Esophagus squamous epithelium (tissue), 5 donors: ENCODE measurements at regions not wholly inside any gene's neighbourhood (a gene's known extent, or its start where the extent isn't known, plus 50 kb on each side); places are given as distances from the start of the nearest gene placed in this dataset.

ENCODE experiments used
- DNase-seq: peaks from one replicate; lab custom pipeline; 2025; lab: John Stamatoyannopoulos, UW
- H3K27ac ChIP-seq, 4 donors: fragments of 200-600 bp; sonication (generic); one replicate each; pipeline ENCODE4 v1.5.1; 2016 to 2019; ENCODE audit warnings: mild to moderate bottlenecking in 1 of 4
- H3K27me3 ChIP-seq, 4 donors: fragments of 200-600 bp; sonication (generic); 1 replicate in 3 of 4; 2 replicates in 1 of 4; pipeline versions ENCODE4 v1.5.1 to v1.6.0; 2017 to 2021; ENCODE audit warnings: antibody characterized with exemption in 1 of 4
- H3K36me3 ChIP-seq, 3 donors: fragments of 200-600 bp; sonication (generic); one replicate each; pipeline ENCODE4 v1.5.1; 2016 to 2019
- H3K4me1 ChIP-seq, 3 donors: fragments of 200-600 bp; sonication (generic); one replicate each; pipeline ENCODE4 v1.5.1; 2017 to 2019
- H3K4me3 ChIP-seq, 4 donors: fragments of 200-600 bp; sonication (generic); 1 replicate in 3 of 4; 2 replicates in 1 of 4; pipeline ENCODE4 v1.5.1; 2016 to 2019; ENCODE audit warnings: mild to moderate bottlenecking in 2 of 4, moderate library complexity in 1 of 4
- H3K9me3 ChIP-seq, 3 donors: fragments of 200-600 bp; sonication (generic); one replicate each; pipeline ENCODE4 v1.5.1; 2016 to 2019
- POLR2A ChIP-seq, 4 donors: fragments of 450-650 bp; IDR thresholded peaks; one replicate each; pipeline ENCODE4 v1.6.1; 2017; ENCODE audit warnings: antibody characterized with exemption in 4 of 4, mild to moderate bottlenecking in 4 of 4, moderate library complexity in 3 of 4
- WGBS, 2 donors: methylation state at CpG; one replicate each; pipeline ENCODE4 v1.1.5; 2018; 5-methylcytosine and 5-hydroxymethylcytosine counted together
- intact Hi-C: fragments of 100-400 bp; cut with DNase I; formaldehyde crosslinking; loops from one replicate; pipeline ENCODE4 v1.15.0; 2022
- TF ChIP-seq, protein P1 (sequence below), 6 experiments: fragments of 450-650 bp in 4 of 6; fragments of 200-600 bp in 2 of 6; sonication (generic) in 2 of 6; IDR thresholded peaks; one replicate each; pipeline ENCODE4 v1.5.1; 2016 to 2019; ENCODE audit warnings: antibody characterized with exemption in 6 of 6, mild to moderate bottlenecking in 4 of 6, moderate library complexity in 4 of 6
- donor health status: DM: yes; HTN: yes; CAD: no.

DNA sequence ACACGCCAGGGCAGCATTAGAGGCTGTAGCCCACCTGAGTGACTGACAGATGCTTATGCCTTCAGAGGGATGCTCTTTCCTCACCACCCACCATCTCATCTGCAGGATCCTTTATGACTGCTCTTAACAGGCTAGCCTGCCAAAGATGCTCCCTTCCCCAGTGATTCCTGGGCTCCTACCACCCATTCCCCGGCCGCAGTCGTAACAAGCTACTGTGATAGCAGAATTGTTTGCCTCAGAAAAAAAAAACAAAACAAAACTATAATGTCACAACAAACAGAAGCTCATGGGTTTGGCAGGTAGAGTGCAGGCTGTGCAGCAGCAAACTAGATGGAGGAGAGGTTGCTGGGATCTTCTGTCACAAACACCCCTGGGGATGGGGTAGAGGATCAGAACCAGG is 343.9 kb upstream of the ZMIZ1 start:
- no peak for DNase-seq
- H3K27ac ChIP-seq: no peak overlapping the region
- H3K27me3 ChIP-seq: peaks cover 0 to 34% (median 0%) of the 10 kb centered on the region in 4 donors
- no peak for TF ChIP-seq POLR2A (IDR thresholded peaks at IDR 0.05)
- TF ChIP-seq, protein P1, sequence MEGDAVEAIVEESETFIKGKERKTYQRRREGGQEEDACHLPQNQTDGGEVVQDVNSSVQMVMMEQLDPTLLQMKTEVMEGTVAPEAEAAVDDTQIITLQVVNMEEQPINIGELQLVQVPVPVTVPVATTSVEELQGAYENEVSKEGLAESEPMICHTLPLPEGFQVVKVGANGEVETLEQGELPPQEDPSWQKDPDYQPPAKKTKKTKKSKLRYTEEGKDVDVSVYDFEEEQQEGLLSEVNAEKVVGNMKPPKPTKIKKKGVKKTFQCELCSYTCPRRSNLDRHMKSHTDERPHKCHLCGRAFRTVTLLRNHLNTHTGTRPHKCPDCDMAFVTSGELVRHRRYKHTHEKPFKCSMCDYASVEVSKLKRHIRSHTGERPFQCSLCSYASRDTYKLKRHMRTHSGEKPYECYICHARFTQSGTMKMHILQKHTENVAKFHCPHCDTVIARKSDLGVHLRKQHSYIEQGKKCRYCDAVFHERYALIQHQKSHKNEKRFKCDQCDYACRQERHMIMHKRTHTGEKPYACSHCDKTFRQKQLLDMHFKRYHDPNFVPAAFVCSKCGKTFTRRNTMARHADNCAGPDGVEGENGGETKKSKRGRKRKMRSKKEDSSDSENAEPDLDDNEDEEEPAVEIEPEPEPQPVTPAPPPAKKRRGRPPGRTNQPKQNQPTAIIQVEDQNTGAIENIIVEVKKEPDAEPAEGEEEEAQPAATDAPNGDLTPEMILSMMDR (IDR thresholded peaks at IDR 0.05): no peak
- H3K9me3 ChIP-seq: no peaks in the 10 kb centered on the region
- no peaks in the 10 kb centered on the region for H3K4me1 ChIP-seq
- intact Hi-C loops: no loop called here
- 69 to 92% methylated on average over 2 to 4 of the region's 4 CpGs for WGBS, 2 donors
- H3K4me3 ChIP-seq: no peak overlapping the region
- no peaks in the 10 kb centered on the region for H3K36me3 ChIP-seq

DNA sequence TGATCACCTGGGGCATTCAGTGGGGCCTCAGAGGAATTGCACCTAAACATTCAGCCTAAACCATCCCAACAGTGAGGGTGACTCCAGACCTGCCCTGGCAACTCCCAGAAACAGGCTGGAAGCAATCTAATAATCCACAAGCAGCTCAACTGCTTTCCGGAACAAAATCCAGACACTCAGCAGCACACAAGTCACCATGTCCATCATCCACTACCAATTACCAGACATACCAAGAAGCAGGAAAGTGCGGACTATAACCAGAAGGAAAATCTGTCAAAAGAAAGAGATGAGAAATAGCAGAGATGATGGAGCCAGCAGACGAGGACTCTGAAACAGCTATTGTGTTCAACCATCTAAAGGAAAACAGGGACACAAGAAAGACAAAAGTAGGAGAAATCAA is 342.6 kb upstream of the ZMIZ1 start:
- Histone ChIP-seq H3K27ac (no peak overlapping the region), H3K27me3 (peaks cover 0 to 25% (median 0%) of the 10 kb centered on the region in 4 donors), H3K4me3 (no peak overlapping the region), H3K36me3 (no peaks in the 10 kb centered on the region), H3K4me1 (no peaks in the 10 kb centered on the region), H3K9me3 (no peaks in the 10 kb centered on the region)
- intact Hi-C loops: no loop called here
- 79 to 94% methylated on average over 3 of the region's 3 CpGs for WGBS, 2 donors
- DNase-seq: no peak
- TF ChIP-seq POLR2A (IDR thresholded peaks at IDR 0.05): no peak
- TF ChIP-seq, protein P1 (IDR thresholded peaks at IDR 0.05): no peak

DNA sequence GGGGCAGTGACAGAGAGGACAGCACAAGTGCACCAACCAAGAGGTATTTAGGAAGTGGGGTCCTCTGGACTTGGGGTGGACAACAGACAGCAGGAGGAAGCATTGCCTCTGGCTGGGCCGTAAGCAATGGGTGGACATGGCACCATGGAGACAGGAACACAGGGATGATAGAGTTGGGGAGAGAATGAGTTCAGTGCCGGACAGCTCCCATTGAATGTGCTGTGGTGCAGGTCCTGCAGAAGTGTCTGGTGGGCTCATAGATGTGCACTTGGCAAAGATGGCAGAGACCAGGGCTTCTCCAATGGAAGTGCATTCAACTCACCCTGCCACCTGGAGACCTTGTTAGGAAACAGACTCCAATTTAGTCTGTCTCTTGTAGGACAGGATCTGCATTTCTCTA is 341.5 kb upstream of the ZMIZ1 start:
- H3K4me3 ChIP-seq: no peak overlapping the region
- WGBS, 2 donors: 92 to 100% methylated on average over 2 of the region's 2 CpGs
- intact Hi-C loops: no loop called here
- H3K27ac ChIP-seq: no peak overlapping the region
- peaks cover 0 to 26% (median 0%) of the 10 kb centered on the region in 4 donors for H3K27me3 ChIP-seq
- TF ChIP-seq, protein P1 (IDR thresholded peaks at IDR 0.05): no peak
- TF ChIP-seq POLR2A (IDR thresholded peaks at IDR 0.05): no peak
- H3K9me3 ChIP-seq: no peaks in the 10 kb centered on the region
- DNase-seq: no peak
- H3K4me1 ChIP-seq: no peaks in the 10 kb centered on the region
- no peaks in the 10 kb centered on the region for H3K36me3 ChIP-seq

- WGBS, 2 donors: 54 to 55% methylated on average over 3 of the region's 3 CpGs
- no peaks in the 10 kb centered on the region for H3K36me3 ChIP-seq
- intact Hi-C loops: no loop called here
- H3K27ac ChIP-seq: no peak overlapping the region
- DNase-seq: no peak
- H3K4me1 ChIP-seq: no peaks in the 10 kb centered on the region
- H3K27me3 ChIP-seq: peaks cover 0 to 29% (median 0%) of the 10 kb centered on the region in 4 donors
- H3K9me3 ChIP-seq: no peaks in the 10 kb centered on the region
- H3K4me3 ChIP-seq: no peak overlapping the region
- TF ChIP-seq, protein P1 (IDR thresholded peaks at IDR 0.05): no peak
- TF ChIP-seq POLR2A (IDR thresholded peaks at IDR 0.05): no peak
These were observed 341.0 kb upstream of the ZMIZ1 start for GRCh38 chr10:78727728-78728127.

DNA sequence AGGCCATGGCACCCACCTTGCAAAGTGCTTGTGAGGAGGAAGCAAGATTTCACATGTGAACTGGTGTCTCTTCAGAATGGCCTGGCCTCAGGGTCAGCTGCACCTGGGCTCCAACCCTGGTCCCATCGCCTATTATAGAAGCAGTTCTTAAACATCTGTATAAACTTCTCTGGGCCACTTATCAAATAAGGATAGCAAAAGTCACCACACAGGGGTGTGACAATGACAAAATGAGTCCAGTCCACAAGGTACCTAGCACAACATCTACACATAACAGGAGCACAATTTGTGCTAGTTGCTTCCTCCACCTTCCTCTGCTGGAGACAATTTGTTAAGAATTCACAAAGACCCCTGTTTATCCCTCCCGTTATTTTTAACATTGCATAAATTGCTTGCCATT is 340.6 kb upstream of the ZMIZ1 start:
- intact Hi-C loops: no loop called here
- no peak overlapping the region for H3K27ac ChIP-seq
- H3K36me3 ChIP-seq: no peaks in the 10 kb centered on the region
- no peak overlapping the region for H3K4me3 ChIP-seq
- peaks cover 0 to 29% (median 0%) of the 10 kb centered on the region in 4 donors for H3K27me3 ChIP-seq
- no peak for DNase-seq
- WGBS, 2 donors: 89 to 92% methylated on average over 2 of the region's 2 CpGs
- TF ChIP-seq, protein P1 (IDR thresholded peaks at IDR 0.05): no peak
- no peak for TF ChIP-seq POLR2A (IDR thresholded peaks at IDR 0.05)
- H3K4me1 ChIP-seq: no peaks in the 10 kb centered on the region
- no peaks in the 10 kb centered on the region for H3K9me3 ChIP-seq
